Spleen (tissue), 7 donors: ENCODE measurements at regions not wholly inside any gene's neighbourhood (a gene's known extent, or its start where the extent isn't known, plus 50 kb on each side); places are given as distances from the start of the nearest gene placed in this dataset.

Experiments
- POLR2A ChIP-seq, 3 donors: fragments of 450-650 bp; IDR thresholded peaks; one replicate each; pipeline ENCODE4 v1.5.1; 2017; ENCODE audit warnings: antibody characterized with exemption in 3 of 3, mild to moderate bottlenecking in 1 of 3
- TF ChIP-seq, protein P1 (sequence below), 11 experiments: fragments of 200-600 bp in 7 of 11; fragments of 450-650 bp in 4 of 11; sonication (generic) in 4 of 11; IDR thresholded peaks in 8 of 11; conservative IDR thresholded peaks in 3 of 11; 1 replicate in 7 of 11; 2 replicates in 4 of 11; pipeline versions ENCODE4 v1.4.0 to v1.8.0; 2016 to 2021; ENCODE audit warnings: antibody characterized with exemption in 11 of 11, inconsistent platforms in 4 of 11, mild to moderate bottlenecking in 1 of 11
- donor health status: DM: no; HTN: no; CAD: no; lungs with moderate emphysema.
- donor health status: DM: no; HTN: no; CAD: no.
- donor health status: DM: no; HTN: no; CAD: no.

DNA sequence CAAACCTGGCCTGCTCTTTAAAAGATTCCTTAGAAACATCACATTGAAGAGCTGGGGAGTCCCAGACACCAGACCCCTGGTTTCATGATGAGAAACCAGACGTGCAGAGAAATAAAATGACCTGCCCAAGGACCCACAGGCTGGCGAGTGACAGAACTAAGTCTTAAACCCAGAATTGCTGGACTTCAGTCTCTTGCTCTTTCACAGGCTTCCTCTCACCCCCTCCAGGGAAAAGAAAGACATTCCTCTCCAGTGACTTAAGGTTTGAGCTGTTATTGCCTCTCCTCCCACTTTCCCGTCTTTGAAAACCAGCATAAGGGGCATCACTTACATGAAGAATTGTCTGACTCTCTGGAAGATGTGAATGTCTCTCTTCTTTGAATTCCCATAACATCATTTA, 535.2 kb downstream of the IRX1 start:
- TF ChIP-seq, protein P1, sequence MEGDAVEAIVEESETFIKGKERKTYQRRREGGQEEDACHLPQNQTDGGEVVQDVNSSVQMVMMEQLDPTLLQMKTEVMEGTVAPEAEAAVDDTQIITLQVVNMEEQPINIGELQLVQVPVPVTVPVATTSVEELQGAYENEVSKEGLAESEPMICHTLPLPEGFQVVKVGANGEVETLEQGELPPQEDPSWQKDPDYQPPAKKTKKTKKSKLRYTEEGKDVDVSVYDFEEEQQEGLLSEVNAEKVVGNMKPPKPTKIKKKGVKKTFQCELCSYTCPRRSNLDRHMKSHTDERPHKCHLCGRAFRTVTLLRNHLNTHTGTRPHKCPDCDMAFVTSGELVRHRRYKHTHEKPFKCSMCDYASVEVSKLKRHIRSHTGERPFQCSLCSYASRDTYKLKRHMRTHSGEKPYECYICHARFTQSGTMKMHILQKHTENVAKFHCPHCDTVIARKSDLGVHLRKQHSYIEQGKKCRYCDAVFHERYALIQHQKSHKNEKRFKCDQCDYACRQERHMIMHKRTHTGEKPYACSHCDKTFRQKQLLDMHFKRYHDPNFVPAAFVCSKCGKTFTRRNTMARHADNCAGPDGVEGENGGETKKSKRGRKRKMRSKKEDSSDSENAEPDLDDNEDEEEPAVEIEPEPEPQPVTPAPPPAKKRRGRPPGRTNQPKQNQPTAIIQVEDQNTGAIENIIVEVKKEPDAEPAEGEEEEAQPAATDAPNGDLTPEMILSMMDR (IDR thresholded peaks at IDR 0.05 in 8 of 11, conservative IDR thresholded peaks at IDR 0.05 in 3 of 11): no peak
- TF ChIP-seq POLR2A (IDR thresholded peaks at IDR 0.05): no peak
